Natural killer cell treated with Interleukin-12 subunit alpha and Interleukin-12 subunit beta and Interleukin-15 and Interleukin-18, amount 100 ng/mL, for 72 hours (primary cell): ENCODE measurements at regions not wholly inside any gene's neighbourhood (a gene's known extent, or its start where the extent isn't known, plus 50 kb on each side); places are given as distances from the start of the nearest gene placed in this dataset.
"Not testable (repeated sequence)": the region's sequence is repeated elsewhere in the genome, so short reads cannot be mapped to it uniquely, and the experiment has no call there.

Source experiments
- ATAC-seq, 2 donors: fragments of 150-1000 bp; cut with Tn5 transposase in 1 of 2; sonication (Bioruptor Pico), chemical (Tn5 transposase) in 1 of 2; 2 replicates each; pipeline ENCODE4 v1.10.0; 2021
- DNase-seq: peaks from one replicate; pipeline ENCODE4 v3.0.0; 2022; ENCODE audit warnings: low spot score
- H3K27ac Mint-ChIP-seq, 2 donors: 1 replicate in 1 of 2; 2 replicates in 1 of 2; pipeline ENCODE4 v1.8.0; 2022; ENCODE audit warnings: mixed read lengths in 2 of 2, mild to moderate bottlenecking in 1 of 2, moderate library complexity in 1 of 2
- H3K27me3 Mint-ChIP-seq, 2 donors: 1 replicate in 1 of 2; 2 replicates in 1 of 2; pipeline ENCODE4 v1.8.0; 2022; ENCODE audit warnings: mixed read lengths in 2 of 2
- H3K36me3 Mint-ChIP-seq: one replicate; pipeline ENCODE4 v1.8.0; 2022; ENCODE audit warnings: mixed read lengths
- H3K4me1 Mint-ChIP-seq, 2 donors: 1 replicate in 1 of 2; 2 replicates in 1 of 2; pipeline ENCODE4 v1.8.0; 2022; ENCODE audit warnings: low read depth in 2 of 2, mixed read lengths in 2 of 2, mild to moderate bottlenecking in 1 of 2
- H3K4me3 Mint-ChIP-seq: one replicate; pipeline ENCODE4 v1.8.0; 2022; ENCODE audit warnings: mixed read lengths
- H3K9me3 Mint-ChIP-seq: 2 replicates; pipeline ENCODE4 v1.8.0; 2022; ENCODE audit warnings: mixed read lengths

DNA sequence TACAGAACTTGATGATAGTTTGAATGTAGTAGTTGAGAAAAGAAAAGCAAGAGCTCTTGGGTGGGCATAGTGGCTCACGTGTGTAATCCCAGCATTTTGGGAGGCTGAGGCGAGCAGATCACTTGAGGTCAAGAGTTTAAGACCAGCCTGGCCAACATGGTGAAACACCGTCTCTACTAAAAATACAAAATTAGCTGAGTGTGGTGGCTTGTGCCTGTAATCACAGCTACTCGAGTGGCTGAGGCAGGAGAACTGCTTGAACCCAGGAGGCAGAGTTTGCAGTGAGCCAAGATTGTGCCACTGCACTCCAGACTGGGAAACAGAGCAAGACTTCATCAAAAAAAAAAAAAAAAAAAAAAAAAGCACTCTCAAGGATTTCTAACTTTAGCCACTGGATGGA lies 900.2 kb upstream of the WWC1 start:
- not testable (repeated sequence) for H3K4me1 Mint-ChIP-seq, H3K36me3 Mint-ChIP-seq, H3K27me3 Mint-ChIP-seq, H3K27ac Mint-ChIP-seq, ATAC-seq, H3K4me3 Mint-ChIP-seq, DNase-seq
- H3K9me3 Mint-ChIP-seq = peaks cover 36% of the 10 kb centered on the region

DNA sequence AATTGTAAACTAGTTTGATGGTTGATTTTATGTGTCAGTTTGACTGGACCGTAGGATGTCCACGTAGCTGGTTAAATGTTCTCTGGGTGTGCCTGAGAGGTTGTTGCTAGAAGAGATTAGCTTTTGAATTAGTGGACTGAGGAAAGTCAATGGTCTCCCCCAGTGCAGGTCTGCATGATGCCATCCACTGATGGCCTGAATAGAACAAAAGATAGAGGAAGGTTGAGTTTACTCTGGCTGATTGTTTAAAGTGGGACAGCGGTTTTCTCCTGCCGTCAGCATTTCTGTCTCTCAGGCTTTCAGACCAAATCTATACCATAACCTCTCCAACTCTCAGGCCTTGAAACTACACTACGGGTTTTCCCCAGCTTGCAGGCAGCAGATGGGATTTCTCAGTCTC lies 899.2 kb upstream of the WWC1 start:
- DNase-seq (no peak), ATAC-seq (no peak)
- peaks cover 6% of the 10 kb centered on the region for H3K36me3 Mint-ChIP-seq
- H3K9me3 Mint-ChIP-seq = peaks cover 32% of the 10 kb centered on the region
- H3K4me3 Mint-ChIP-seq = no peak overlapping the region
- no peaks in the 10 kb centered on the region for H3K4me1 Mint-ChIP-seq
- no peak overlapping the region for H3K27ac Mint-ChIP-seq
- H3K27me3 Mint-ChIP-seq = no peaks in the 10 kb centered on the region

DNA sequence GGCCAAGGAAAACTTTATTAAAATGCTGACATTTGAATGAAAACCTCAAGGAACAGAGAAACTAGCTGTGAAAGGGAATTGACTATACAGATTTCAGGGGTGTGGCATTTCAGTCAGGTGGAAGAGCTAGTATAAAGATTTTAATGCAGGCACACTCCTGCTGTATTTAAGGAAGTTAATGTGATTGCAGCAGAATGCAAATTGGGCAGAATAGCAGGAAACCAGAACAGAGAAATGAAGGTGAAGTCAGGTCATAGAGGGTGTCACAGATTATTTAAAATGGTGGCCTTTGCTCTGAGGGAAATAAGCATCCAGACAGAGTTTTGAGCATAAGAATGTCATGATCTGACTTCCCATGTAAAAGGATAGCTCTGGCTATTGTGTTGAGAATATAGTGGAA lies 898.1 kb upstream of the WWC1 start:
- Mint-ChIP-seq H3K27me3 (no peaks in the 10 kb centered on the region), H3K36me3 (peaks cover 4% of the 10 kb centered on the region), H3K27ac (no peak overlapping the region), H3K4me1 (no peaks in the 10 kb centered on the region), H3K9me3 (peaks cover 27% of the 10 kb centered on the region), H3K4me3 (no peak overlapping the region)
- ATAC-seq (no peak), DNase-seq (no peak)

DNA sequence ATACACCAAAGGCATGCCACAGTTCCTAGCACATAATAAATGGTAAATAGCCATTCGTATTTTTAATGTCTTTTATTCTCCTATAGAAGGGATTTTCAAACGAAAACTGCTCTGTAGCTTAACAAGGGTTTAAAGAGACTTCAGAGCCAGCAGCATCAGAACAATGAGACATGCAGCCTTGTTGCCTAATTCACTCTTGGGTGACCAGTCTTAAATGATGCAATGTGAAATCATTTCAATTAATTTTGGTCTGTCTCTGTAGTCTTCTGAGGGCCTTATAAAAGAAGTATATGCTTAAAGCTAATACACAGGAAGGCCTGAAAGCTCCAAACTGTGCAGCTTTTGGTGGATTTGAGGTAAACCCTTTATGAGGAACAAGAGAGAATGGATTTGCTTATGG lies 888.8 kb upstream of the WWC1 start:
- no peak overlapping the region for H3K4me3 Mint-ChIP-seq
- no peaks in the 10 kb centered on the region for H3K4me1 Mint-ChIP-seq
- H3K27ac Mint-ChIP-seq = no peak overlapping the region
- no peaks in the 10 kb centered on the region for H3K27me3 Mint-ChIP-seq
- DNase-seq = no peak
- no peaks in the 10 kb centered on the region for H3K36me3 Mint-ChIP-seq
- peaks cover 15% of the 10 kb centered on the region for H3K9me3 Mint-ChIP-seq
- ATAC-seq = no peak

DNA sequence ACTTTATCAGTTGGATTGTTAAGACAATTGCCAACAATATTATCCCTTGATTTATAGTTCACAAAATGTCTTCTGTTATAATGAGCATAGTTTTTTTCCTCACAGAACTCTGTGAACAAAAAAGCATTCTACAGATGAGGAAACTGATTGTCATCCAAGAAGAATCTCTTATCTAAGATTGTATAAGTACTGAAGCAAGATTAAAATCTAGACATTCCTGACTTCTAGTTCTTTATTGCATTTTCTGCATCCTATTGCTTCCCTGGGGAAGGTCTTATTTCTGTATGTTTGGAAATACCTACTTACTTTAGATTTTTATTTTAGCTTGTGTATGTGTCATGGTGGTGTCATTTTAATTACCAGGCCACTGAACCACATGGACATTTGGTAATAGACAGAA lies 884.9 kb upstream of the WWC1 start:
- Mint-ChIP-seq H3K27me3 (no peaks in the 10 kb centered on the region), H3K27ac (no peak overlapping the region), H3K4me3 (no peak overlapping the region), H3K9me3 (peaks cover 11% of the 10 kb centered on the region), H3K4me1 (no peaks in the 10 kb centered on the region), H3K36me3 (no peaks in the 10 kb centered on the region)
- no peak for DNase-seq
- no peak for ATAC-seq

DNA sequence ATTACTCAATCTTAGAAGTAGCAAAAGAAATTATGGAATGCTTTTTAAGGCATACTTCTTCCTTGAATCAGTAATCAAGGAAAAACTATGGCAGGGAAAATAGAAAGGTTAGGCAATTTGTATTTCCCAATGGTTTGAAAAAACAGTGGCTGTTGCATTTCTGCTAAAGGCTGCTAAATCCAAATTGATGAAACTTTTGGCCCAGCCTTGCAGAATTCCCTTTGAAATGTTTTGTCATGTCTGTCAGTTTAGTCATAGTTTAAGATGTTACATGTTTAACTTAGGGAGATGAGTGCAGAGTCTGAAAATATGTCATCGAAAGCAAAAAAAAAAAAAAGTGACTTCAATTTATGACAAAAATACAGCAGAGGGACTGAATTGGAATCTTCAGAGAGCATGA lies 878.9 kb upstream of the WWC1 start:
- Mint-ChIP-seq H3K4me3 (no peak overlapping the region), H3K36me3 (no peaks in the 10 kb centered on the region), H3K27me3 (no peaks in the 10 kb centered on the region), H3K27ac (no peak overlapping the region), H3K9me3 (peaks cover 15% of the 10 kb centered on the region), H3K4me1 (no peaks in the 10 kb centered on the region)
- DNase-seq (no peak), ATAC-seq (no peak)

DNA sequence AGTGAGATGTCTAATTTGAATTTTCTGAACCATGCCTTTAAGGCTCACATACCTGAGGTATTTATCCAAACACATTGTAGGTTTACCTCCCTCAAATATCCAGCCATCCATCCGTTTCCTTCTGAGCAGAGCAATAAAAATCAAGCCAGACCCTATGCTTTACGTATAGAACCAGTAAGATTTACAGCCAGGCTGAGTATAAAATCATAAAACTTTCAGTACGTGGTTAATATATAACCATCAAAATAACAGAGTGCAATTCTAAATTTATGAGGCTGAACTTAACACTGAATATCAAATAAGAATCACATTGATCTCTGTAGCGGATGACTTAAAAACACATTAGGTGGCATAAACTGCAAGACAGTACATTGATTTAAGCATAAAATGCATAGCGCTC lies 877.9 kb upstream of the WWC1 start:
- Mint-ChIP-seq H3K4me3 (no peak overlapping the region), H3K36me3 (no peaks in the 10 kb centered on the region), H3K4me1 (no peaks in the 10 kb centered on the region), H3K27ac (no peak overlapping the region), H3K27me3 (no peaks in the 10 kb centered on the region), H3K9me3 (peaks cover 15% of the 10 kb centered on the region)
- ATAC-seq (no peak), DNase-seq (no peak)

DNA sequence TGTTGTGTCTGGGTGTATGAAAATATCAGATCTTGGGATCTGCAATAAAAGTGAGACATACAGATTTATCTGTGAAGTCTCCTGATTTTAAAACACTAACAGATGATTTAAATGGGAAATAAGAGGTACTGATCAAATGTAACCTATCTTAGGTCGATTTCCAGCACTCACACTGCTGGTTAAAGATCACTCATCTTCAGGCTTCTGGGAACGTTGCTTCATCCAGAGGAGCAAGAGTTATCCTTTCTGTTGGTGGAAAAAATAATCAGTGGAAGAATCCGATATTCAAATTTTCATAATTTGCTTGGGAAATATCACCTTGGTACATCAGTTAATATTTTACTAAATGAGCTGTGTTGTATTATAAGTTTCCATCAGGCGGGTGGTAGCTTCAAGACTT lies 876.8 kb upstream of the WWC1 start:
- Mint-ChIP-seq H3K27me3 (no peaks in the 10 kb centered on the region), H3K4me3 (no peak overlapping the region), H3K9me3 (peaks cover 16% of the 10 kb centered on the region), H3K4me1 (no peaks in the 10 kb centered on the region), H3K27ac (no peak overlapping the region), H3K36me3 (no peaks in the 10 kb centered on the region)
- DNase-seq (no peak), ATAC-seq (no peak)

DNA sequence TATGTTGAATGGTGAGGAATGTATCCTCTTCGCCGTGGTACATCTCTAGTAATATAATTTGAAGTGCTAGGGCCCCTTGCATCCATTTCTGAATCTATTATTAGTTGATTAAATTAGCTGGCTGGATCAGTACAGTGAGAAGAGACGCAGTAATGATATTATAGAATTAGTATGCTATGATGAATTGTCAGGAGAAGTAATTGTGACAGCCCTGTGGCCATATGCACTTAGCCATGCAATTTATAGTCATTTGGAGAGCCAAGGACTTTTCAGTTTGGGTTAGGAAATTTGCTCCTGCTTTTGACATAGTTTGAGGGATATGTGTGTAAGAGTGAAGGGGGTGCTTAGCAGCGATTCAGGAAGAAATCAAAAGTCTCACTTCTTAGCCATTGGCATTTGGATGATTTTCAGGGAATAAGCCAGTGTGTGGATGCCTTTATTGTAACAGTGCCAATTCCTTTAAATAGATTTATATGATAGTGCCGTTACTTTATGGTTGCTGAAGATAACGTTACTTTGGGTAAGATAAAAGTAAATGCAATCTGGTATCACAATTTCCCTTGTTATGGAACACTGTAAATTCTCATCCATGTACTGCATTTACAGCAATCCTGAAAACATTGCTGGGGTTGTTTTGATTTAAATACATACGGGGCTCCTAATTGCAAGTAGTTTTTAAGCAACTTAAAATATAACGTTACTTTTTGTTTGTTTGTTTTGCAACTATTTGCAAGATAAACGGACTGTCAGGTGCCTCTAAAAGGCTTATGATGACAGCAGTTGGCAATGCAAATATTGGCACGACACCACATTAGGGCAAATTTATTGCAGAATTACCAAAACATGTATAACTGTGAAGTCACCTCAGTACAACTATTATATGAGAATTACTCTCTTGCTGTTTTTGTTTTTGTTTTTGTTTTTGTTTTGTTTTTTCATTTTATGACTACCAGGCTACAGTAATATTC lies 875.4 kb upstream of the WWC1 start:
- no peak overlapping the region for H3K27ac Mint-ChIP-seq
- no peaks in the 10 kb centered on the region for H3K36me3 Mint-ChIP-seq
- peaks cover 17% of the 10 kb centered on the region for H3K9me3 Mint-ChIP-seq
- no peak overlapping the region for H3K4me3 Mint-ChIP-seq
- ATAC-seq (no peak), DNase-seq (no peak)
- H3K4me1 Mint-ChIP-seq = no peaks in the 10 kb centered on the region
- no peaks in the 10 kb centered on the region for H3K27me3 Mint-ChIP-seq

DNA sequence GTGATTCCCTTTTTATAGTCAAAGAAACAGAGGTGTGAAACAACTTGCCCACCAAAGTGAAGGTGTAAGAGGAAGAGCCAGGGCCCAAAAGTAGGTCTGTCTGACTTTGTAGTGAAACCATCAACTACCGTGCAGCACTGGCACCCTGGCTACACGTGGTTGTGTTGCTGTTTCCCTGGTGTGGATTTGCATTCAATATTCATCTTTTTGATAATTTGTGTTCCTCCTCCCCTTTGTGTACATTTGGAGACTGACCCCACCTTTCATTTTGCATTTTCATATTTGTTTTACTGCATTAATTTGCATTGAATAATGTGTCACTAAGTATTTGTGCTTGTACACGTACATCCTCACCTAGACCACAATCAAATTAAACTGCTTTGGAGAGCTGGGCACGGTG lies 873.8 kb upstream of the WWC1 start:
- Mint-ChIP-seq H3K4me1 (no peaks in the 10 kb centered on the region), H3K4me3 (no peak overlapping the region), H3K27ac (no peak overlapping the region), H3K27me3 (no peaks in the 10 kb centered on the region), H3K9me3 (peaks cover 12% of the 10 kb centered on the region), H3K36me3 (no peaks in the 10 kb centered on the region)
- ATAC-seq (no peak), DNase-seq (no peak)

DNA sequence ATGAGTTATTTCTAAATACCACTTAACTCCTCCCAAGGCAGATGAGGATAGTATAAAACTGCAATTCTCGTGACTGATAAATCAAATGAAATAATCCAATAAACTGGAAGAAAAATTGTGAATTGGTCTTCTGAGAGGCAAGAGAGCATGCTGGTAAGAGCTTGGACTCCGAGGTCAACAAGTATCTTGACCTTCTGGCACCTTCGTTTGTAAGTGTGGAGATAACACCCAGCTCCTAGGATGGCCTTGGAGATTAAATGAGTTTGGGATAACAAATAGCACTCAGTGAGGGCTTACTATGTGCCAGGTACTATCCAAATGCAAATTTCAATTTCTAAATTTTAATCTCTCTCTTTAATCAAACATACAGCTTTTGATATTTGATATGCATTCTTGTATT lies 866.3 kb upstream of the WWC1 start:
- H3K27me3 Mint-ChIP-seq = no peaks in the 10 kb centered on the region
- ATAC-seq (no peak), DNase-seq (no peak)
- no peaks in the 10 kb centered on the region for H3K4me1 Mint-ChIP-seq
- H3K4me3 Mint-ChIP-seq = no peak overlapping the region
- H3K36me3 Mint-ChIP-seq = no peaks in the 10 kb centered on the region
- no peak overlapping the region for H3K27ac Mint-ChIP-seq
- H3K9me3 Mint-ChIP-seq = peaks cover 4% of the 10 kb centered on the region

DNA sequence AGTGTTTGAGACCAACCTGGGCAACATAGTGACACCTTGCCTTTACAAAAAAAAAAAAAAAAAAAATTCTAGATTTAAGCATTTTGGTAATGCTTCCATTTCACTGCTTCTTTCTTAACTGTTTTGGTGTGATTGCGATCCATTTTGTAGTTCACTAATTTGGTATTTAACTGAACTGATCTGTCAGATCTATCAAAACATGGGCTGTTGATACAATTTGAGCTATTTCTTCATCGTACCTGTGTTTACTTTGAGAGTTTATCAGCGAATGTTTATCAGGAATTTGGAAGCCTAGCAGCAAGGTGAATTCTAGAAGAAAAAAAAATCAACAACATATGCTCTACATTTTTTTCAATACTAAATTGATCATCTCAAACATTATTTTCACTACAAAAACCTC lies 864.9 kb upstream of the WWC1 start:
- no peak overlapping the region for H3K27ac Mint-ChIP-seq
- peaks cover 4% of the 10 kb centered on the region for H3K9me3 Mint-ChIP-seq
- H3K27me3 Mint-ChIP-seq = no peaks in the 10 kb centered on the region
- no peak overlapping the region for H3K4me3 Mint-ChIP-seq
- ATAC-seq = no peak
- no peaks in the 10 kb centered on the region for H3K36me3 Mint-ChIP-seq
- DNase-seq = no peak
- no peaks in the 10 kb centered on the region for H3K4me1 Mint-ChIP-seq

DNA sequence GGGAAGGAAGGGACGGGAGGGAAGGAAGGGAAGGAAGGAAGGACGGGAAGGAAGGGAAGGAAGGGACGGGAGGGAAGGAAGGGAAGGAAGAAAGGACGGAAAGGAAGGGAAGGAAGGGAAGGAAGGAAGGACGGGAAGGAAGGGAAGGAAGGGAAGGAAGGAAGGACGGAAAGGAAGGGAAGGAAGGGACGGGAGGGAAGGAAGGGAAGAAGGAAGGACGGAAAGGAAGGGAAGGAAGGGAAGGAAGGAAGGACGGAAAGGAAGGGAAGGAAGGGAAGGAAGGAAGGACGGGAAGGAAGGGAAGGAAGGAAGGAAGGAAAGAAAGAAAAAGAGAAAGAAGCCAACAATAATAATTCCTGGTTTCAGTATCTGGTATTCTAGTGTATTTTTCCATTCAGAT lies 863.8 kb upstream of the WWC1 start:
- H3K27ac Mint-ChIP-seq, DNase-seq, H3K27me3 Mint-ChIP-seq, H3K4me3 Mint-ChIP-seq, ATAC-seq, H3K4me1 Mint-ChIP-seq, H3K9me3 Mint-ChIP-seq, H3K36me3 Mint-ChIP-seq: not testable (repeated sequence)

DNA sequence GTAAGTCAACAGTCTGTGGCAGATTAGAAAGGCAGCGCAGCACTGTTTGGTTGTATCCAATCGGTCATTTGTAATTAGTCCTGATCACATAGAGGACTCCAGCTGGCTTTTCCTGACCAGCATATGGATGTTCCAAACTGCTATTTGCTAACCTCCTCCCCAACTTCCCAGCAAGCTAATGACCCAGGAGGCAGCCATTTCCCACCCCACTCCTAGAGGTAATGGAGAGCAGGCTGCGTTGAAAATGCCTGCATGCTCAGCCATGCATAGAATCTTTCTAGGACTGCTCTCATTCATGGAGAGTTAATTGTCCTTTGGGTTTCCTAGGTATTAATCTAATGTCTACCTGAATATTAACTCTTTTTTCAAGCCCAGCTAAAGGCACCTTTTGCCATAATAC lies 850.6 kb upstream of the WWC1 start:
- DNase-seq = no peak
- Mint-ChIP-seq H3K27me3 (no peaks in the 10 kb centered on the region), H3K27ac (no peak overlapping the region), H3K4me1 (no peaks in the 10 kb centered on the region), H3K36me3 (no peaks in the 10 kb centered on the region), H3K4me3 (no peak overlapping the region), H3K9me3 (peaks cover 4% of the 10 kb centered on the region)
- no peak for ATAC-seq

DNA sequence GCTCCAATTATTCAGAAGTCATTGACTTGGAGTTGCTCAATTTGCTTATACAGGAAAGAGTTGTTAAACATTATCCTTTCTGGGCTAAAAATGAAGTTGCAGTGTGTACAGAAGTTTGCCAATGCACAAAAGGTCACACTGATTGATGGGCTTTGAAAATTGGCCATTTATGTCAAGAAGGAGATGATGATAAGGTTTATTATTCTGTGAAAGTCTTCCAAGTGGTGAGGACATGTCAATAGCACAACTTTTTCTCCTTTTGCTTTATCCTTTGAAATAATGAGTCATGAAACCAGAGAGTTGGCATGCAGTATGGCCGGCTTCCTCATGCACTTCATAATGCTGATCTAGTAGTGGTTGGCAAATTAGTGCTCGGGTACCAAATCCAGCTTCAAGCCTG lies 848.5 kb upstream of the WWC1 start:
- H3K27me3 Mint-ChIP-seq = no peaks in the 10 kb centered on the region
- ATAC-seq = no peak
- no peak overlapping the region for H3K4me3 Mint-ChIP-seq

More for the DNA sequence above, 848.5 kb upstream of the WWC1 start:
- Mint-ChIP-seq H3K36me3 (no peaks in the 10 kb centered on the region), H3K9me3 (peaks cover 7% of the 10 kb centered on the region), H3K27ac (no peak overlapping the region), H3K4me1 (no peaks in the 10 kb centered on the region)
- no peak for DNase-seq
